Neural cell (in vitro differentiated cells): ENCODE measurements at regions not wholly inside any gene's neighbourhood (a gene's known extent, or its start where the extent isn't known, plus 50 kb on each side); places are given as distances from the start of the nearest gene placed in this dataset.

Source experiments
- H2AFZ ChIP-seq: fragments of 200-600, 300-800 bp; sonication (generic), shearing (Covaris generic); 2 replicates; pipeline ENCODE4 v1.6.0; 2014; ENCODE audit warnings: low read depth, mild to moderate bottlenecking, antibody characterized with exemption, low read length, moderate library complexity
- H3F3A ChIP-seq: fragments of 200-600 bp; shearing (Covaris generic); 2 replicates; pipeline ENCODE4 v1.6.1; 2016; ENCODE audit warnings: mild to moderate bottlenecking, moderate library complexity, mixed read lengths, antibody characterized with exemption, low read length; ENCODE audit not compliant: insufficient read depth, poor library complexity, severe bottlenecking
- H3K27ac ChIP-seq: fragments of 200-600, 300-800 bp; sonication (generic), shearing (Covaris generic); 2 replicates; pipeline ENCODE4 v1.5.1; 2014; ENCODE audit warnings: mild to moderate bottlenecking, low read length, moderate library complexity
- H3K27me3 ChIP-seq: fragments of 300-800, 200-600 bp; sonication (generic), shearing (Covaris generic); 2 replicates; pipeline ENCODE4 v1.6.0; 2014; ENCODE audit warnings: mild to moderate bottlenecking, low read depth, low read length, moderate library complexity; ENCODE audit not compliant: insufficient read depth
- H3K36me3 ChIP-seq: fragments of 300-800, 200-600 bp; sonication (generic), shearing (Covaris generic); 2 replicates; pipeline ENCODE4 v1.5.1; 2014; ENCODE audit warnings: mild to moderate bottlenecking, antibody characterized with exemption, low read length, moderate library complexity; ENCODE audit not compliant: insufficient read depth
- H3K4me2 ChIP-seq: fragments of 300-800, 200-600 bp; sonication (generic), shearing (Covaris generic); 2 replicates; pipeline ENCODE4 v1.6.0; 2014; ENCODE audit warnings: mild to moderate bottlenecking, low read length
- H3K4me3 ChIP-seq: fragments of 300-800, 200-600 bp; sonication (generic), shearing (Covaris generic); 2 replicates; pipeline ENCODE4 v1.5.1; 2014; ENCODE audit warnings: mild to moderate bottlenecking, low read length, moderate library complexity
- H3K79me2 ChIP-seq: fragments of 200-600 bp; shearing (Covaris generic); replicated peaks from 2 replicates; pipeline ENCODE4 v1.6.0; 2014; ENCODE audit warnings: mild to moderate bottlenecking, low read length, moderate library complexity; ENCODE audit not compliant: insufficient read depth
- H3K9ac ChIP-seq: fragments of 300-800, 200-600 bp; sonication (generic), shearing (Covaris generic); 2 replicates; pipeline ENCODE4 v1.6.1; 2016; ENCODE audit warnings: mild to moderate bottlenecking, low read length, mixed read lengths
- H3K9me2 ChIP-seq: fragments of 200-600 bp; shearing (Covaris generic); 2 replicates; pipeline ENCODE4 v1.6.1; 2016; ENCODE audit warnings: mild to moderate bottlenecking, low read length, mixed read lengths; ENCODE audit not compliant: insufficient read depth
- H3K9me3 ChIP-seq: fragments of 200-600, 300-800 bp; sonication (generic), shearing (Covaris generic); 2 replicates; pipeline ENCODE4 v1.6.1; 2016; ENCODE audit warnings: mild to moderate bottlenecking, mixed run types, low read length, moderate library complexity, mixed read lengths
- H4K20me1 ChIP-seq: fragments of 200-600 bp; shearing (Covaris generic); 2 replicates; pipeline ENCODE4 v1.6.1; 2016; ENCODE audit warnings: mild to moderate bottlenecking, mixed run types; ENCODE audit not compliant: insufficient read depth
- CTCF ChIP-seq: fragments of 450-650 bp; IDR thresholded peaks from 2 replicates; pipeline ENCODE4 v1.5.1; 2014; ENCODE audit warnings: antibody characterized with exemption, mild to moderate bottlenecking, moderate library complexity; ENCODE audit not compliant: poor library complexity, severe bottlenecking
- EP300 ChIP-seq: fragments of 450-650 bp; conservative IDR thresholded peaks from 2 replicates; pipeline ENCODE4 v1.6.1; 2014; ENCODE audit warnings: antibody characterized with exemption, mild to moderate bottlenecking, moderate library complexity; ENCODE audit not compliant: poor library complexity, severe bottlenecking
- POLR2AphosphoS5 ChIP-seq: IDR thresholded peaks from 2 replicates; pipeline ENCODE4 v1.6.1; 2012
- RAD21 ChIP-seq: fragments of 450-650 bp; conservative IDR thresholded peaks from 2 replicates; pipeline ENCODE4 v1.6.1; 2014; ENCODE audit warnings: antibody characterized with exemption, mild to moderate bottlenecking, moderate library complexity
- SMC3 ChIP-seq: fragments of 450-650 bp; conservative IDR thresholded peaks from 2 replicates; pipeline ENCODE4 v1.6.1; 2014; ENCODE audit warnings: antibody characterized with exemption, mild to moderate bottlenecking, moderate library complexity; ENCODE audit not compliant: poor library complexity
- TAF1 ChIP-seq: IDR thresholded peaks from 2 replicates; pipeline ENCODE4 v1.6.1; 2012; ENCODE audit warnings: low read depth

- no peaks in the 10 kb centered on the region for H3K9me2 ChIP-seq
- H3K9ac ChIP-seq, result no peak overlapping the region
- no peak overlapping the region for H3K27ac ChIP-seq
- TF ChIP-seq TAF1 (no peak), EP300 (no peak), SMC3 (peak; percentile 71), CTCF (peak; percentile 67), RAD21 (peak; percentile 68), POLR2AphosphoS5 (no peak)
- no peaks in the 10 kb centered on the region for H4K20me1 ChIP-seq
- H3K79me2 ChIP-seq, result no peaks in the 10 kb centered on the region
- H3K4me2 ChIP-seq, result no peak overlapping the region
- no peaks in the 10 kb centered on the region for H3K27me3 ChIP-seq
- H2AFZ ChIP-seq, result no peak overlapping the region
- no peaks in the 10 kb centered on the region for H3K36me3 ChIP-seq
- no peak overlapping the region for H3K4me3 ChIP-seq
- no peaks in the 10 kb centered on the region for H3F3A ChIP-seq
- no peaks in the 10 kb centered on the region for H3K9me3 ChIP-seq
These were observed 50.8 kb upstream of the NRN1 start for GRCh38 chr6:6057442-6058053.
